GM12892 (cell line): ENCODE measurements at regions not wholly inside any gene's neighbourhood (a gene's known extent, or its start where the extent isn't known, plus 50 kb on each side); places are given as distances from the start of the nearest gene placed in this dataset.

Experiments
- POLR2A ChIP-seq: IDR thresholded peaks from 2 replicates; pipeline ENCODE4 v1.6.1; 2011; ENCODE audit warnings: low read depth, low read length, control low read depth
- POLR2AphosphoS5 ChIP-seq: IDR thresholded peaks from 2 replicates; pipeline ENCODE4 v1.6.1; 2011; ENCODE audit warnings: low read depth, low read length, control low read depth

DNA sequence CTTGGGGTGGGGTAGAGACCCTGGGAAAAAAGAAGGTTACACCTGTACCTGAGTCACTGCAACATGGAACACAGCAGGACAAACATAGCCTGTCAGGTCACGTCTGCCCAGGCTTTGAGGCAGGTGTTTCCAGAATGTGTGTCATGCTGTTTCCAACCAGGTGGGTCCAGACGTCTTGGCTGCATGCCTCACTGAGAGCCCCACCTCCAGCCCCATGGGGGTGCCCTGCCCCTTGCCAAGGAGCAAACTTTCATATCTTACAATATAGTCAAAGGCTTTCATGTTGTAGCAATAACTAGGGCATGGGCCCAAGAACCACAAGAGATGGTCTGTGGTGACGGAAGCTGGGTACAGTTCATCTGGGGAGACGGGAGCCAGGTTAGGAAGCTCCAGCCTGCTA, 499.7 kb downstream of the BCL11A start:
- TF ChIP-seq POLR2A, result no peak
- no peak for TF ChIP-seq POLR2AphosphoS5
